RWPE2 (cell line): ENCODE measurements at regions not wholly inside any gene's neighbourhood (a gene's known extent, or its start where the extent isn't known, plus 50 kb on each side); places are given as distances from the start of the nearest gene placed in this dataset.

Source experiments
- ATAC-seq: fragments of 200-7000 bp; cut with Tn5 transposase; 3 replicates; pipeline ENCODE4 v1.9.1; 2021; ENCODE audit warnings: low read depth
- DNase-seq: peaks from one replicate; pipeline ENCODE4 v3.0.0-alpha.2; 2020; ENCODE audit warnings: low spot score
- H3K27ac ChIP-seq: fragments of 450-650 bp; 2 replicates; pipeline ENCODE4 v1.5.1; 2017; ENCODE audit warnings: mild to moderate bottlenecking; ENCODE audit not compliant: poor library complexity, severe bottlenecking
- H3K27me3 ChIP-seq: fragments of 250-450 bp; sonication (Bioruptor Pico); 2 replicates; pipeline ENCODE4 v1.5.1; 2021; ENCODE audit warnings: mild to moderate bottlenecking, moderate library complexity; ENCODE audit not compliant: insufficient read depth, poor library complexity, severe bottlenecking
- H3K36me3 ChIP-seq: fragments of 250-450 bp; sonication (Bioruptor Pico); 2 replicates; pipeline ENCODE4 v1.5.1; 2020; ENCODE audit warnings: low read depth, mild to moderate bottlenecking, moderate library complexity
- H3K4me1 ChIP-seq: fragments of 250-450 bp; sonication (Bioruptor Pico); 2 replicates; pipeline ENCODE4 v1.5.1; 2021; ENCODE audit warnings: mild to moderate bottlenecking, moderate library complexity; ENCODE audit not compliant: insufficient read depth, poor library complexity, severe bottlenecking
- H3K4me3 ChIP-seq: fragments of 250-450 bp; sonication (Bioruptor Pico); 2 replicates; pipeline ENCODE4 v1.5.1; 2021; ENCODE audit warnings: mild to moderate bottlenecking, moderate library complexity; ENCODE audit not compliant: severe bottlenecking
- H3K9me3 ChIP-seq: fragments of 250-450 bp; sonication (Bioruptor Pico); 2 replicates; pipeline ENCODE4 v1.5.1; 2021; ENCODE audit warnings: mild to moderate bottlenecking, moderate library complexity; ENCODE audit not compliant: severe bottlenecking
- CTCF ChIP-seq: fragments of 450-650 bp; IDR thresholded peaks from one replicate; pipeline ENCODE4 v1.5.1; 2017; ENCODE audit warnings: mild to moderate bottlenecking, moderate library complexity; ENCODE audit not compliant: poor library complexity, severe bottlenecking

- ATAC-seq (no peak), DNase-seq (no peak)
- Histone ChIP-seq H3K9me3 (no peaks in the 10 kb centered on the region), H3K36me3 (no peaks in the 10 kb centered on the region), H3K27ac (no peak overlapping the region), H3K4me3 (no peak overlapping the region), H3K27me3 (peaks cover 6% of the 10 kb centered on the region), H3K4me1 (peaks cover 24% of the 10 kb centered on the region)
- no peak for TF ChIP-seq CTCF
Measured at GRCh38 chr16:62254847-62255246, 218.6 kb upstream of the CDH8 start.

- ATAC-seq (peak; percentile 51), DNase-seq (no peak)
- peaks cover 6% of the 10 kb centered on the region for H3K27me3 ChIP-seq
- no peak for TF ChIP-seq CTCF
- H3K9me3 ChIP-seq, result no peaks in the 10 kb centered on the region
- H3K4me3 ChIP-seq, result no peak overlapping the region
- peak overlapping the region; percentile 8 for H3K27ac ChIP-seq
- H3K36me3 ChIP-seq, result no peaks in the 10 kb centered on the region
- H3K4me1 ChIP-seq, result peaks cover 24% of the 10 kb centered on the region
Measured at GRCh38 chr16:62254372-62254771, 218.1 kb upstream of the CDH8 start.

- DNase-seq, result peak; percentile 77
- peak overlapping the region; percentile 8 for H3K27ac ChIP-seq
Measured at GRCh38 chr16:62253966-62254365, 217.7 kb upstream of the CDH8 start.

GRCh38 chr16:62249069-62249468 is 212.8 kb upstream of the CDH8 start:
- Histone ChIP-seq H3K27ac (no peak overlapping the region), H3K27me3 (peaks cover 6% of the 10 kb centered on the region), H3K4me1 (peaks cover 10% of the 10 kb centered on the region), H3K36me3 (no peaks in the 10 kb centered on the region), H3K9me3 (no peaks in the 10 kb centered on the region), H3K4me3 (no peak overlapping the region)
- no peak for TF ChIP-seq CTCF
- ATAC-seq (no peak), DNase-seq (no peak)

More at GRCh38 chr16:62253966-62254365, 217.7 kb upstream of the CDH8 start:
- TF ChIP-seq CTCF, result no peak
- no peak overlapping the region for H3K4me3 ChIP-seq
- no peaks in the 10 kb centered on the region for H3K36me3 ChIP-seq
- H3K4me1 ChIP-seq, result peaks cover 24% of the 10 kb centered on the region
- H3K9me3 ChIP-seq, result no peaks in the 10 kb centered on the region
- peak; percentile 93 for ATAC-seq
- H3K27me3 ChIP-seq, result peaks cover 6% of the 10 kb centered on the region

GRCh38 chr16:62240722-62241121 is 204.5 kb upstream of the CDH8 start:
- Histone ChIP-seq H3K9me3 (no peaks in the 10 kb centered on the region), H3K4me1 (peaks cover 15% of the 10 kb centered on the region), H3K4me3 (no peak overlapping the region), H3K27me3 (no peaks in the 10 kb centered on the region), H3K36me3 (no peaks in the 10 kb centered on the region), H3K27ac (peak overlapping the region; percentile 16)
- DNase-seq (no peak), ATAC-seq (peak; percentile 96)
- TF ChIP-seq CTCF, result no peak
